ENCODE measurements at regions not wholly inside any gene's neighbourhood (a gene's known extent, or its start where the extent isn't known, plus 50 kb on each side); places are given as distances from the start of the nearest gene placed in this dataset.

DNA sequence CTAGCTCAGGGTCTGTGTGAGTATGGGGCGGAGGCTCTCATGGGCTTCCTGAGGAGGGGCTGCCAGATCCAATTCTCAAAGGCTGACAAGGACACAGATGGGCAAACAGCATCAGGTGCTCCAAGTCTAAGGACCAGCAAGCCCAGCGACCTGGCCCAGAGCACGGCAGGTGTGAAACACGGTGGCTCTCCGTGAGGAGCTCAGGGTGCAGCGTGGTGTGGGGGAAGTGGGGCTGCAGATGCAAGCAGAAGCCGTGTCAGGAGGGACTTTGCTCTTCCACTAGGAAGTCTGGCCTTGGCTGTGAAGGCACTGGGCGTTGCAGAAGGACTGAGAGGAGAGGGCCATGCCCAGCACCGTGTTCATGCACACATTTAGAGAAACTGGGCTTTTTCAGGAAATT lies 420.0 kb downstream of the GADD45G start:
- H3K4me3 ChIP-seq (ENCODE audit: low read depth in 2 of 2, low read length in 1 of 2) = no peak overlapping the region
- no peak for DNase-seq
- no peaks in the 10 kb centered on the region for H3K36me3 ChIP-seq (replicated peaks in 1 of 2; ENCODE audit: control insufficient read depth in 1 of 2, insufficient read depth in 2 of 2, low read length in 1 of 2)
- TF ChIP-seq TCF12 (IDR thresholded peaks at IDR 0.05) (no peak), RXRA (IDR thresholded peaks at IDR 0.05; ENCODE audit: borderline replicate concordance, low read depth) (no peak), EP300 (IDR thresholded peaks at IDR 0.05; ENCODE audit: borderline replicate concordance in 1 of 2, low read depth in 1 of 2, low read length in 1 of 2) (no peak), TAF1 (IDR thresholded peaks at IDR 0.05; ENCODE audit: borderline replicate concordance, low read depth, low read length) (no peak), MEF2A (IDR thresholded peaks at IDR 0.05; ENCODE audit: borderline replicate concordance, low read depth) (no peak), FOSL2 (IDR thresholded peaks at IDR 0.05; ENCODE audit: borderline replicate concordance, low read depth) (no peak), TEAD4 (IDR thresholded peaks at IDR 0.05; ENCODE audit: borderline replicate concordance, insufficient read depth) (no peak), NRF1 (IDR thresholded peaks at IDR 0.05; ENCODE audit: low read depth, low read length) (no peak), RFX5 (IDR thresholded peaks at IDR 0.05; ENCODE audit: low read length) (no peak), POLR2AphosphoS5 (IDR thresholded peaks at IDR 0.05; ENCODE audit: low read depth, low read length) (no peak)
- TF ChIP-seq, protein P1, sequence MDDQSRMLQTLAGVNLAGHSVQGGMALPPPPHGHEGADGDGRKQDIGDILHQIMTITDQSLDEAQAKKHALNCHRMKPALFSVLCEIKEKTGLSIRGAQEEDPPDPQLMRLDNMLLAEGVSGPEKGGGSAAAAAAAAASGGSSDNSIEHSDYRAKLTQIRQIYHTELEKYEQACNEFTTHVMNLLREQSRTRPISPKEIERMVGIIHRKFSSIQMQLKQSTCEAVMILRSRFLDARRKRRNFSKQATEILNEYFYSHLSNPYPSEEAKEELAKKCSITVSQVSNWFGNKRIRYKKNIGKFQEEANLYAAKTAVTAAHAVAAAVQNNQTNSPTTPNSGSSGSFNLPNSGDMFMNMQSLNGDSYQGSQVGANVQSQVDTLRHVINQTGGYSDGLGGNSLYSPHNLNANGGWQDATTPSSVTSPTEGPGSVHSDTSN (IDR thresholded peaks at IDR 0.05) = no peak
- TF ChIP-seq, protein P2, sequence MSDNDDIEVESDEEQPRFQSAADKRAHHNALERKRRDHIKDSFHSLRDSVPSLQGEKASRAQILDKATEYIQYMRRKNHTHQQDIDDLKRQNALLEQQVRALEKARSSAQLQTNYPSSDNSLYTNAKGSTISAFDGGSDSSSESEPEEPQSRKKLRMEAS (IDR thresholded peaks at IDR 0.05; ENCODE audit: low read depth) = no peak
- H2AFZ ChIP-seq (ENCODE audit: low read depth) = no peak overlapping the region
- H3F3A ChIP-seq (replicated peaks; ENCODE audit: insufficient read depth) = no peaks in the 10 kb centered on the region
- ChIA-PET CTCF (interaction anchor here (0.6 to 0.9 kb wide), 2 partner anchors 10 to 476 kb away, joined by 3 read pairs; no protein-coding TSS in a partner anchor), POLR2A (no interaction called here)
- no peaks in the 10 kb centered on the region for H4K20me1 ChIP-seq (ENCODE audit: insufficient read depth)
- H3K4me2 ChIP-seq = no peak overlapping the region
- H3K27ac ChIP-seq (ENCODE audit: low read depth in 2 of 2, low read length in 1 of 2) = no peak overlapping the region
- no peaks in the 10 kb centered on the region for H3K79me2 ChIP-seq (ENCODE audit: insufficient read depth)
- H3K27me3 ChIP-seq (ENCODE audit: insufficient read depth) = no peaks in the 10 kb centered on the region
- 38% methylated on average over 9 of the region's 9 CpGs for WGBS (ENCODE audit: low lambda C conversion rate)
- H3K9me2 ChIP-seq = no peaks in the 10 kb centered on the region
- H3K9ac ChIP-seq = no peak overlapping the region
- H3K4me1 ChIP-seq (ENCODE audit: control insufficient read depth in 1 of 2, insufficient read depth in 2 of 2, low read depth in 1 of 2, low read length in 1 of 2) = no peaks in the 10 kb centered on the region
- H3K9me3 ChIP-seq = no peaks in the 10 kb centered on the region; the same call in 1 of the 2 replicates

DNA sequence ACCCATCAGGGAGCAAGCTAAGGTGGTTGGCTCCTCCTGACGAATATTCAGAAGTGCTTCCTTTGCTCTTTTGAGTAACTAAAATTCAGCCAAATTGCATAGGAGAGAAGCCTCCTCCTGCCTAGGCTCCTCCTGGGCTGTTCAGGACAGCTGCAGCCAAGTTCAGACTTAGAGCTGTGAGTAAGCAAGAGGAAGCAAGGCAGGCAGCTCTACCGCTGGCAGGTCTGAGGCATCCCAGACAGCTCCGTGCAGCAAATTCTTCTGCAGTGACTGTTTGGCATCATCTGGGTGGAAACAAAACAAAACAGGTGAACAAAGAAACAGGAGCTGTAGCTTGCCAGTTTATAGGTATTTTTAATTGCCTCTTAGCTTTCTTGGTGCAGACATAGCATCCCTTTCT lies 421.0 kb downstream of the GADD45G start:
- no peak for DNase-seq
- CTCF ChIA-PET = interaction anchor here (1.0 kb wide), 1 partner anchor 74 kb away, joined by 4 read pairs; no protein-coding TSS in a partner anchor

More for the DNA sequence above, 421.0 kb downstream of the GADD45G start:
- Histone ChIP-seq H3K79me2 (ENCODE audit: insufficient read depth) (no peaks in the 10 kb centered on the region), H3K4me2 (no peak overlapping the region), H3K27me3 (ENCODE audit: insufficient read depth) (no peaks in the 10 kb centered on the region), H3K27ac (ENCODE audit: low read depth in 2 of 2, low read length in 1 of 2) (no peak overlapping the region), H3K9me3 (no peaks in the 10 kb centered on the region; the same call in 1 of the 2 replicates), H3K9me2 (no peaks in the 10 kb centered on the region), H3K4me1 (ENCODE audit: control insufficient read depth in 1 of 2, insufficient read depth in 2 of 2, low read depth in 1 of 2, low read length in 1 of 2) (no peaks in the 10 kb centered on the region), H3K9ac (no peak overlapping the region), H3K36me3 (replicated peaks in 1 of 2; ENCODE audit: control insufficient read depth in 1 of 2, insufficient read depth in 2 of 2, low read length in 1 of 2) (no peaks in the 10 kb centered on the region), H4K20me1 (ENCODE audit: insufficient read depth) (no peaks in the 10 kb centered on the region), H2AFZ (ENCODE audit: low read depth) (no peak overlapping the region), H3K4me3 (ENCODE audit: low read depth in 2 of 2, low read length in 1 of 2) (no peak overlapping the region), H3F3A (replicated peaks; ENCODE audit: insufficient read depth) (no peaks in the 10 kb centered on the region)
- POLR2A ChIA-PET = no interaction called here
- TF ChIP-seq TCF12 (IDR thresholded peaks at IDR 0.05) (no peak), RXRA (IDR thresholded peaks at IDR 0.05; ENCODE audit: borderline replicate concordance, low read depth) (no peak), EP300 (IDR thresholded peaks at IDR 0.05; ENCODE audit: borderline replicate concordance in 1 of 2, low read depth in 1 of 2, low read length in 1 of 2) (no peak), TEAD4 (IDR thresholded peaks at IDR 0.05; ENCODE audit: borderline replicate concordance, insufficient read depth) (no peak)
- 35% methylated on average over 3 of the region's 3 CpGs for WGBS (ENCODE audit: low lambda C conversion rate)

Data from SK-N-SH (cell line).